Activated CD8-positive, alpha-beta memory T cell treated with anti-CD3 and anti-CD28 coated beads, Interleukin-2, amount 10 ng/mL, durations not matched to agents 7 days and 5 days (primary cell): ENCODE measurements at regions not wholly inside any gene's neighbourhood (a gene's known extent, or its start where the extent isn't known, plus 50 kb on each side); places are given as distances from the start of the nearest gene placed in this dataset.
"Not testable (repeated sequence)": the region's sequence is repeated elsewhere in the genome, so short reads cannot be mapped to it uniquely, and the experiment has no call there.

Experiments
- ATAC-seq: fragments of 150-1000 bp; cut with Tn5 transposase; one replicate; pipeline ENCODE4 v1.10.0; 2021; ENCODE audit warnings: moderate library complexity
- CTCF ChIA-PET: fragments of 350-600 bp; sonication (Branson Sonifier 250); formaldehyde crosslinking; loops from one replicate; lab custom pipeline; 2021; ENCODE audit warnings: antibody characterized with exemption; lab: Charles Lee
- DNase-seq: peaks from one replicate; pipeline ENCODE4 v3.0.0-alpha.2; 2020
- H3K27ac Mint-ChIP-seq: one replicate; pipeline ENCODE4 v1.8.0; 2021; ENCODE audit warnings: mild to moderate bottlenecking, mixed read lengths
- H3K27me3 Mint-ChIP-seq: one replicate; pipeline ENCODE4 v1.8.0; 2021; ENCODE audit warnings: mixed read lengths
- H3K36me3 Mint-ChIP-seq: one replicate; pipeline ENCODE4 v1.8.0; 2021; ENCODE audit warnings: mild to moderate bottlenecking, mixed read lengths
- H3K4me1 Mint-ChIP-seq: one replicate; pipeline ENCODE4 v1.8.0; 2021; ENCODE audit warnings: mixed read lengths
- H3K4me3 Mint-ChIP-seq: one replicate; pipeline ENCODE4 v1.8.0; 2021; ENCODE audit warnings: mild to moderate bottlenecking, moderate library complexity, mixed read lengths
- H3K9me3 Mint-ChIP-seq: one replicate; pipeline ENCODE4 v1.8.0; 2022; ENCODE audit warnings: low read depth, mixed read lengths

DNA sequence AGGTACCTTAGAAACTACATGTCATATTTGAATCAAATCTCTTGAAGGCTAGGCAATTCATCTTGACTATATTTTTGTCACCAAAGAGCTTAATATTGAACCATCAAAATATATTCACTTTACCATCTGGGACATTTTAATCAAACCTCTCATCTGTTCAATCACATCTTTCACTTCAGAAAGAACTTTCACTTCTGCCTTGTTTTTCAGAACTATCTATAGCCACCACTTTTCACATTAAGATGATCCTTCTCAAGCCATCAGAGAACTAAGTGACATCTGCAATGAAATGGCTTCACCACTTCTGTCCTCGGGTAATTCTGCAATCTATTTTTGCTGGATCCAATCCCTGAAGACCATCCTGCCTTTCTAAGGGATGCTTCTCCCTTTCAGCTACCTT, 57.8 kb downstream of the OR2B2 start:
- H3K36me3 Mint-ChIP-seq = no peaks in the 10 kb centered on the region
- CTCF ChIA-PET = no interaction called here
- H3K27me3 Mint-ChIP-seq = peaks cover 16% of the 10 kb centered on the region
- H3K4me1 Mint-ChIP-seq = no peaks in the 10 kb centered on the region
- H3K4me3 Mint-ChIP-seq = no peak overlapping the region
- no peak for ATAC-seq
- no peak overlapping the region for H3K27ac Mint-ChIP-seq
- DNase-seq = no peak
- H3K9me3 Mint-ChIP-seq = no peaks in the 10 kb centered on the region

DNA sequence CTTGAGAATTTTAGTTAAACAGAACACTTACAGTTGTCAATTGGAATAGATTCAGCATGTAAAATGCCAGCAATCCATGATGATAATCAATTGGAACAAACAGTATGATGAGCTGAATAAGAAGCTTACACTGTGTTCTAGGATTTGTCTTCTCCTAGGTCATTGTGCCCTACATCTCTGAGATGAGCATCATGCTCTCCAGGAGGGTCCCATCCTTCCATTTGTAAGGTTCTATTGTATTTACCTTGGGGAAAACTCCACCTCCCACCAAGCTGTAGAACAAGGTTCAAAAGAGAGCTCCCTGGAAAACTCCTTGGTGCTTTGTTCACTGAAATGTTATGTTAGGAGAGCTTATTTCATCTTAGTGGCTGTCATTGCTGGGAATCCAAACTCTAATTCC, 60.8 kb downstream of the OR2B2 start:
- no peaks in the 10 kb centered on the region for H3K36me3 Mint-ChIP-seq
- ATAC-seq (no peak), DNase-seq (no peak)
- no peaks in the 10 kb centered on the region for H3K4me1 Mint-ChIP-seq
- H3K27ac Mint-ChIP-seq = no peak overlapping the region
- H3K9me3 Mint-ChIP-seq = no peaks in the 10 kb centered on the region
- CTCF ChIA-PET = interaction anchor here (0.8 to 1.7 kb wide), 3 partner anchors 10 to 54 kb away, joined by 3 read pairs; a partner anchor contains a TSS
- no peak overlapping the region for H3K4me3 Mint-ChIP-seq
- peaks cover 25% of the 10 kb centered on the region for H3K27me3 Mint-ChIP-seq

DNA sequence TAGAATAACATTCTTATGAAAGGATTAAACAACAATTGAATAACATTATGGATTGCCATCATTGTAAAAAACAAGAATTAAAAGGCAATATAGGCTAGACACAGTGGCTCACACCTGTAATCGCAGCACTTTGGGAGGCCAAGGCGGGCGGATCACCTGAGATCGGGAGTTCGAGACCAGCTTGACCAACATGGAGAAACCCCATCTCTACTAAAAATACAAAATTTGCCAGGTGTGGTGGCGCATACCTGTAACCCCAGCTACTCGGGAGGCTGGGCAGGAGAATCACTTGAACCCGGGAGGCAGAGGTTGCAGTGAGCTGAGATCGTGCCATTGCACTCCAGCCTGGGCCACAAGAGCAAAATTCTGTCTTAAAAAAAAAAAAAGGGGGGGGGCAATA, 63.2 kb downstream of the OR2B2 start:
- not testable (repeated sequence) for H3K4me3 Mint-ChIP-seq, DNase-seq, H3K9me3 Mint-ChIP-seq, H3K27ac Mint-ChIP-seq, H3K4me1 Mint-ChIP-seq, ATAC-seq, H3K36me3 Mint-ChIP-seq
- CTCF ChIA-PET = interaction anchor here (0.9 to 1.3 kb wide), 2 partner anchors 11 to 16 kb away, joined by 4 to 7 read pairs; a partner anchor contains a TSS
- H3K27me3 Mint-ChIP-seq = peaks cover 19% of the 10 kb centered on the region

DNA sequence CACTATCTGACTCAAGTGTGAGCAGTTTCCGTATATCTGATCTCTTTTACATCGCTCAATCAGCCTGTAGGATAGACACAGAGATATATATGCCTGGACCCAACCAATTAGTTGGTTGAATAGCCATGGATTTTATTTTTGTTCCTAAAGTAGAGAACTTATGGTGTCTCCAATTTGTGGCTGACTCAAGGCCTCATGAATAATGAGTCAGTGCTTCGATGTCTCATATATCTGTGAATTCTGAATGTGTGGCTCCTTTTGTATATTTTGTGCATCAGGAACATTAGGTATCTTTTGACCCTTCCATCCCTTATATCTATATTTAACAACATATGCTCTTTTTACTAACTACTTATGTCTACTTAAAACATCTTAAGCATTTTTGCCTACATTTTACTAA, 64.5 kb downstream of the OR2B2 start:
- no peak for DNase-seq
- H3K9me3 Mint-ChIP-seq = no peaks in the 10 kb centered on the region
- CTCF ChIA-PET = no interaction called here
- H3K27me3 Mint-ChIP-seq = peaks cover 19% of the 10 kb centered on the region
- H3K27ac Mint-ChIP-seq = no peak overlapping the region
- peaks cover 2% of the 10 kb centered on the region for H3K36me3 Mint-ChIP-seq
- H3K4me3 Mint-ChIP-seq = no peak overlapping the region
- no peaks in the 10 kb centered on the region for H3K4me1 Mint-ChIP-seq
- no peak for ATAC-seq

DNA sequence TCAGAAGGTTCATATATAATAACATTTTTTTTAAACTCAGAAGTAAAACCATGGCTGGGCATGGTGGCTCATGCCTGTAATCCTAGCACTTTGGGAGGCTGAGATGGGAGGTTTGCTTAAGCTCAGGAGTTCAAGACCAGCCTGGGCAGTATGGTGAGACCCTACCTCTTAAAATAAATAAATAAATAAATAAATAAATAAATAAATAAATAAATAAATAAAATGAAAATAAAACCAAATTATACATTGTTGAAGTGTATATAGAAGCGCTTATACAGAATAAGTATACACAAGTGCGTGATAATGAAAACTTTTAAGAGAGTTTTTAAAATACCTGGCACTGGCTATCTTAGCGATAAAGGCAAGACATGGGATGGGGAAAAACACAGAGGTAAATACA, 71.6 kb downstream of the OR2B2 start:
- DNase-seq = no peak
- Mint-ChIP-seq H3K36me3 (peaks cover 16% of the 10 kb centered on the region), H3K4me3 (no peak overlapping the region), H3K4me1 (peaks cover 17% of the 10 kb centered on the region), H3K9me3 (no peaks in the 10 kb centered on the region), H3K27ac (no peak overlapping the region), H3K27me3 (no peaks in the 10 kb centered on the region)
- no peak for ATAC-seq
- CTCF ChIA-PET = interaction anchor here (0.8 kb wide), 1 partner anchor 27 kb away, joined by 3 read pairs; a partner anchor contains a TSS

DNA sequence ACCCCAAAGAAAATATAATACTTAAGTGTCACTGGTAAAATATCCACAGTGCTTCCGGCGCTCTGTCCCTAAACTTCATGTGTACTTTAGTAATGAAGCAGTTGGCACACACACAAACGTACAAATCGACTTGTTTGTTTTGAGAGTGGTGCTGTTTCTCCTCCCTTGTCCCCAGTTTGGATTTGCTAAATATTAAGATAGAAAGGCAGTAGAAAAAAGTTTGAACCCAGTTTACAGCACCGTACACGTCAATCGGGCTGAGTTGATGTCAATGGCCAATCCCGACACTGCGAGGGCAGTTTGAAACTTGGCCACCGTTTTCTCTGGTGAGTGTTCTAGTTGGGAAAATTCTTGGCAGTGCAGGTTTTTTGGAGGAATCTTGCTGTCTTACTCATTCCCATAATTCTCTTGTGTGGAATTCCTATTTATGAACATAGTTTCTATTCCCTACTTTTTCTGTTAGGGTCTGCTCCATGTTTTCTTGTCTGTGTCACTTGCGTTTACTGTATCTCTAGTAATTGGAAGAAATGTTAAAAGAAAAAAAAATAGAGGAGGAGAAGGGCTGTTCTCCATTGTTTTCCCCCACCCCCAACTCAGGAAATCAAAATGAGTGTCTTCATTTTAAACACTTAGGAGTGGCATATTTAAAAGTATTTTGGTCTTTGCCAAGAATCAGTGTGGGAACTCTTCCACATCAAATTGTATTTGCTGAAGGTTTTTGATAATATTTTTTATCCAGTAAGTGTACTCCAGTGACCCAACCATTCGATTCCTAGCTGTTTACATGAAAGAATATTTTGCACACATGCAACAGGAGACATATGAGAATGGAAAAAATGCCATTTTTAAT, 72.3 kb downstream of the OR2B2 start:
- no peaks in the 10 kb centered on the region for H3K27me3 Mint-ChIP-seq
- no peak overlapping the region for H3K27ac Mint-ChIP-seq
- peaks cover 23% of the 10 kb centered on the region for H3K4me1 Mint-ChIP-seq
- H3K4me3 Mint-ChIP-seq = no peak overlapping the region
- no peaks in the 10 kb centered on the region for H3K9me3 Mint-ChIP-seq
- CTCF ChIA-PET = interaction anchor here (0.8 to 7.3 kb wide), 4 partner anchors 26 to 56 kb away, joined by 3 to 81 read pairs (median 16); a partner anchor contains a TSS
- peaks cover 19% of the 10 kb centered on the region for H3K36me3 Mint-ChIP-seq
- ATAC-seq = no peak
- DNase-seq = peak; percentile 67

DNA sequence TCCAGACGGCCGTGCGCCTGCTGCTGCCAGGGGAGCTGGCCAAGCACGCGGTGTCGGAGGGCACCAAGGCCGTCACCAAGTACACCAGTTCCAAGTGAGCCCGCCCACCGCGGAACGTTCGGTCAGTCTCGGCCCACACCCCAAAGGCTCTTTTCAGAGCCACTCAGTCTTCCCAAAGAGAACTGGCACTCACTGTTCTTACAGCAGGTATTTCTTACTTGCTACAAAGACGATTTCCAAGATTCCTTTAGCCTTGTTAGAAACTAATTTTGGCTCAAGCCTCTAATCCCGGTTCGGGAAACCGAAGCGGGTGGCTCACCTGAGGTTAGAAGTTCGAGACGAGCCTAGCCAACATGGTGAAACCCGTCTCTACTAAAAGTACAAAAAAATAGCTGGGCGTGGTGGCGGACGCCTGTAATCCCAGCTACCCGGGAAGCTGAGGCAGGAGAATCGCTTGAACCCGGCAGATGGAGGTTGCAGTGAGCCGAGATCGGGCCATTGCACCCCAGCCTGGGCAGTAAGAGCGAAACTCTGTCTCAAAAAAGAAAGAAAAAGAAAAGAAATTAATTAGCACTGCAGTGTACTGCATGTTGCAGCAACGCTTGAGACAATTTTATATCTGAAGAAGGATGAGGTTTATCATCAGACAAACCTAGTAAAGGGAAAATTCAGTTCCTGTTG, 73.1 kb downstream of the OR2B2 start:
- Mint-ChIP-seq H3K4me1 (peaks cover 28% of the 10 kb centered on the region), H3K27ac (no peak overlapping the region), H3K36me3 (peaks cover 22% of the 10 kb centered on the region), H3K4me3 (no peak overlapping the region), H3K27me3 (no peaks in the 10 kb centered on the region), H3K9me3 (no peaks in the 10 kb centered on the region)
- DNase-seq (peak; percentile 54), ATAC-seq (peak; percentile 6)
- CTCF ChIA-PET = interaction anchor here (0.9 to 7.3 kb wide), 7 partner anchors 26 to 693 kb away, joined by 3 to 81 read pairs (median 7); a partner anchor contains a TSS

DNA sequence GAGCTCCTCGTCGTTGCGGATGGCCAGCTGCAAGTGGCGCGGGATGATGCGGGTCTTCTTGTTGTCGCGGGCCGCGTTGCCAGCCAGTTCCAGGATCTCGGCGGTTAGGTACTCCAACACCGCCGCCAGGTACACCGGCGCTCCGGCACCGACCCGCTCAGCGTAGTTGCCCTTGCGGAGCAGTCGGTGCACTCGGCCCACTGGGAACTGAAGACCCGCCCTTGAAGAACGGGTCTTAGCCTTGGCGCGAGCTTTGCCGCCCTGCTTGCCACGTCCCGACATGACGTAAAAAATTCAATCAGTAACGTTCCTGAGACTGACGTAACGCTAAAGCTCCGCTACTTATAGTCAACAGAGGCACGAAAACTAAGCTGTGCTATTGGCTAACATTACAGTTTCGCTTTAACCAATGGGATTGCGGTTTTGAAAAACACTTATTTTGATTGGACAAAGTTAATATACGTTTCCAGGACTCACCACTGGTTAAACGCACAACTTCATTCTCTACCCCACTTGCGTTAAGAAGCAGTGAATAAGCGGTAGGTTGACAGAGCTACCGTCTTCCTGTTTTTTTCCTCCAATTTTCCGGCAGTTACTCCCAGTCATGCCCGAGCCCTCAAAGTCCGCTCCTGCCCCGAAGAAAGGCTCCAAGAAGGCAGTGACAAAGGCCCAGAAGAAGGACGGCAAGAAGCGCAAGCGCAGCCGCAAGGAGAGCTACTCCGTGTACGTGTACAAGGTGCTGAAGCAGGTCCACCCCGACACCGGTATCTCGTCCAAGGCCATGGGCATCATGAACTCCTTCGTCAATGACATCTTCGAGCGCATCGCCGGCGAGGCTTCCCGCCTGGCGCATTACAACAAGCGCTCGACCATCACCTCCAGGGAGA, 73.9 kb downstream of the OR2B2 start:
- Mint-ChIP-seq H3K27ac (no peak overlapping the region), H3K4me3 (no peak overlapping the region), H3K36me3 (peaks cover 20% of the 10 kb centered on the region), H3K27me3 (no peaks in the 10 kb centered on the region), H3K4me1 (peaks cover 33% of the 10 kb centered on the region), H3K9me3 (no peaks in the 10 kb centered on the region)
- CTCF ChIA-PET = interaction anchor here (0.9 to 7.3 kb wide), 10 partner anchors 14 to 692 kb away, joined by 3 to 81 read pairs (median 6); a partner anchor contains a TSS
- peak; percentile 75 for ATAC-seq
- DNase-seq = peak; percentile 94

DNA sequence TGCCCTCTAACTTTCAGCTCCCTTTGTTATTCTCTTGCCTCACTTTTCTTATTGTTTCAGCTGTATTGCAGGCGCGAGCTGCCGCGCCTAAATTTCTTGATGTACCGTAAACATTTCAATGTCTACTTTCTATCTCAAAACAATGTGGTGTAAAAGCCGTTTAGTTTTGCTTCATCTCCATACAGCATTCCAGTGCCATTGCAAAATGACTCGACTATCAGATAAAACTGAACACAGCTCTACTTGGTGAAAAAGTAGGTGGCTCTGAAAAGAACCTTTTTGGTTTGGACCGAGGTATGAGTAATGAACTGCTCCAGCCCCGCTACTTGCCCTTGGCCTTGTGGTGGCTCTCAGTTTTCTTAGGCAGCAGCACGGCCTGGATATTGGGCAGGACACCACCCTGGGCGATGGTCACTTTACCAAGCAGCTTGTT, 74.6 kb downstream of the OR2B2 start:
- H3K27me3 Mint-ChIP-seq = no peaks in the 10 kb centered on the region
- H3K4me1 Mint-ChIP-seq = peaks cover 34% of the 10 kb centered on the region
- DNase-seq = no peak
- peak; percentile 6 for ATAC-seq
- peaks cover 20% of the 10 kb centered on the region for H3K36me3 Mint-ChIP-seq
- H3K9me3 Mint-ChIP-seq = no peaks in the 10 kb centered on the region
- no peak overlapping the region for H3K4me3 Mint-ChIP-seq
- CTCF ChIA-PET = interaction anchor here (1.5 to 7.3 kb wide), 8 partner anchors 14 to 58 kb away, joined by 3 to 81 read pairs (median 6); a partner anchor contains a TSS
- H3K27ac Mint-ChIP-seq = no peak overlapping the region

DNA sequence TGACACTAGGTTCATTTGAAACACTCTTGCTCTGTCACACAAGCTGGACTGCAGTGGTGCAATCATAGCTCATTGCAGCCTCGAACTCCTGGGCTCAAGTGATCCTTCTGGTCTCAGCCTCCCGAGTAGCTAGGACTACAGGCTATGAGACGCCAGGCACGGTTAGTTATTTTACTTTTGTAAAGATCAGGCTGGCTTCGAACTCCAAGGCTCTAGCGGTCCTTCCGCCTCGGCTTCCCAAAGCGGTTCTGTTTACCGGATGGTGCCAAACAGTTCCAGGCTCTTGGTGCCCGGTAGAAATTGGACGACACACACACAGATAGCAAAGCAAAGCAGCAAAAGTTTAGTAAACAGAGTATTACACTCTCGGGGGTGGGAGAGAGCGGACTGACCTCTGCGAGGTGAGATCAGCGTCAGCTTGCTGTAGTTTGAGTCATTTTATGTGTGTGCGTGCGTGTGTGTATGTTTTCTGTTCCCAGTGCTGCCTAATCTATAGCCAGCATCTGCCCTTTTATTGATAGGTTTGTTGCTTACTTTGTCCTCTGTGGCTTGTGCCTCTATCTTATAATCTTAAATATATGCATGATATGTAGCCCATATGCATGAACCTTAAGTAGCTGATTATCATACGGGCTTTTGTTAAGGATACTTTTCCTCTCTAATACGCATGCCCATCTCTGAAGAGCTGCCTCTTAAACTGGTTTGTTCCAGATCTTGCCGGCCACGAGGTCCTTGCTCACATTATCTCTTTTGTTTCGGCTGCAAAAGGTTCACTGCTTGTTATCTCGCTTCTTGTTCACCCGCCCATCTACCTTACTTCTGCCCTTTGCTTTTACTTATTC, 75.2 kb downstream of the OR2B2 start:
- peaks cover 15% of the 10 kb centered on the region for H3K36me3 Mint-ChIP-seq
- H3K9me3 Mint-ChIP-seq = no peaks in the 10 kb centered on the region
- no peaks in the 10 kb centered on the region for H3K27me3 Mint-ChIP-seq
- peaks cover 38% of the 10 kb centered on the region for H3K4me1 Mint-ChIP-seq
- peak; percentile 86 for DNase-seq
- H3K4me3 Mint-ChIP-seq = no peak overlapping the region
- peak; percentile 46 for ATAC-seq
- H3K27ac Mint-ChIP-seq = no peak overlapping the region
- CTCF ChIA-PET = interaction anchor here (0.7 to 7.3 kb wide), 12 partner anchors 12 to 704 kb away, joined by 3 to 81 read pairs (median 6); a partner anchor contains a TSS

DNA sequence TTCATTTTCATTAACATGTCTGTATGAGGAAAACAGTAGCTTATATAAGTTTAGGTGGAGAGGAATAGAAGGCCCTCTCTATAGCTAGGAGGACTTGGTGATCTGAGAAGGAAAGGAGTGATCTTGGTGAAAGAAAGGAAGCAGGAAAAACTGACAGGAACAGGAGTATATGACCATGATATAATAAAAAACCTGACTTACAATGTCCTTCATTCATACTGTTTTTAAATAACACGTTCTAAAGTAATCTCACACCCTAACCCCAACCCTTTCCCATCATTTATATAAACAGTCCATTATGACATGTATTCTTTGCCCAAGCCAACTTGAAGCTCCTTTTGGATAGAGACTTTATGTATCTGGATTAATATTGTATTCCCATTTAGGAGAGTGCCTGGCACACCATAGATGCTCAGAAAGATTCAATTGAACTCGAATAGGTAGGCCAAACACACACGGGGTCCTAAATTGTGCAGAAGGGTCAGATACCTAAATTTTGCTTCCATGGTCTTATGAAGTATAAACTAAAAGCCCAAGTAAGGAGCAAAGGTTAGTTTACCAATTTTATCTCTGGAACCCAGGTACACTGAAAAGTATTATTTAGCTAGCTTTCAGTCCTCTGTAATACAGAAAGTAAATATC, 75.9 kb downstream of the OR2B2 start:
- no peak for ATAC-seq
- Mint-ChIP-seq H3K9me3 (no peaks in the 10 kb centered on the region), H3K36me3 (peaks cover 11% of the 10 kb centered on the region), H3K4me3 (no peak overlapping the region), H3K4me1 (peaks cover 38% of the 10 kb centered on the region), H3K27me3 (no peaks in the 10 kb centered on the region), H3K27ac (no peak overlapping the region)
- CTCF ChIA-PET = interaction anchor here (0.7 to 7.3 kb wide), 9 partner anchors 11 to 703 kb away, joined by 3 to 81 read pairs (median 6); a partner anchor contains a TSS
- DNase-seq = no peak
